Endothelial cell of umbilical vein (primary cell): ENCODE measurements at regions not wholly inside any gene's neighbourhood (a gene's known extent, or its start where the extent isn't known, plus 50 kb on each side); places are given as distances from the start of the nearest gene placed in this dataset.

Experiments
- BruUV-seq: library from RNA; stranded (reverse); fragments of 400-500 nt; replicated peaks from 2 replicates; lab custom pipeline; 2021; lab: Mats Ljungman, UMichigan
- CTCF ChIA-PET: fragments of 300-600, 350-600 bp; sonication (Branson Sonifier 250); formaldehyde crosslinking; loops from one replicate; lab custom pipeline; 2021; ENCODE audit warnings: antibody characterized with exemption, inconsistent platforms; lab: Charles Lee
- POLR2A ChIA-PET: fragments of 300-600, 350-600 bp; sonication (Branson Sonifier 250); formaldehyde crosslinking; loops from one replicate; lab custom pipeline; 2021; ENCODE audit warnings: antibody characterized with exemption, inconsistent platforms; lab: Charles Lee
- DNase-seq: peaks from one replicate; pipeline ENCODE4 v3.0.0-alpha.2; 2011; ENCODE audit warnings: low read depth, low spot score
- FAIRE-seq: peaks from 2 replicates; lab custom pipeline; 2011; peaks lifted over from hg19 to GRCh38; lab: Jason Lieb, UNC
- H2AFZ ChIP-seq: 2 replicates; pipeline ENCODE4 v1.6.0; 2012; ENCODE audit warnings: low read depth, low read length, control low read depth, inconsistent platforms
- H3K27ac ChIP-seq: 2 replicates; pipeline ENCODE4 v1.5.1; 2011; ENCODE audit warnings: low read depth, mild to moderate bottlenecking, control low read depth, low read length, moderate library complexity; ENCODE audit not compliant: insufficient read depth
- H3K27me3 ChIP-seq, 2 experiments: 2 replicates each; pipeline versions ENCODE4 v1.6.0 to v1.6.1; 2011; ENCODE audit warnings: low read length in 2 of 2, mixed read lengths in 1 of 2; ENCODE audit not compliant: control insufficient read depth in 2 of 2, insufficient read depth in 2 of 2
- H3K36me3 ChIP-seq, 2 experiments: 2 replicates in 1 of 2; 3 replicates in 1 of 2; pipeline ENCODE4 v1.5.1; 2011; ENCODE audit warnings: low read length in 2 of 2, mild to moderate bottlenecking in 1 of 2, moderate library complexity in 1 of 2; ENCODE audit not compliant: control insufficient read depth in 2 of 2, insufficient read depth in 2 of 2; ENCODE audit errors: extremely low read depth in 1 of 2
- H3K4me1 ChIP-seq: 3 replicates; pipeline ENCODE4 v1.5.1; 2011; ENCODE audit warnings: mild to moderate bottlenecking, low read length; ENCODE audit not compliant: control insufficient read depth, insufficient read depth; ENCODE audit errors: extremely low read depth
- H3K4me2 ChIP-seq: 2 replicates; pipeline ENCODE4 v1.6.1; 2011; ENCODE audit warnings: low read length, control low read depth, mixed read lengths; ENCODE audit not compliant: insufficient read depth
- H3K4me3 ChIP-seq, 3 experiments: fragments of 200-600 bp in 1 of 3; sonication (generic), shearing (Covaris generic) in 1 of 3; replicated peaks in 1 of 3; 2 replicates each; pipeline ENCODE4 v1.5.1; 2011 to 2016; ENCODE audit warnings: control low read depth in 3 of 3, low read length in 3 of 3, mild to moderate bottlenecking in 2 of 3, inconsistent platforms in 1 of 3, low read depth in 1 of 3, moderate library complexity in 1 of 3; ENCODE audit not compliant: insufficient read depth in 1 of 3
- H3K79me2 ChIP-seq: 2 replicates; pipeline ENCODE4 v1.6.0; 2012; ENCODE audit warnings: low read length, inconsistent platforms; ENCODE audit not compliant: control insufficient read depth, insufficient read depth
- H3K9ac ChIP-seq: replicated peaks from 2 replicates; pipeline ENCODE3; 2011; ENCODE audit warnings: low read length, control low read depth; ENCODE audit not compliant: insufficient read depth; ENCODE audit errors: extremely low read depth
- H3K9me1 ChIP-seq: replicated peaks from 3 replicates; pipeline ENCODE4 v1.6.0; 2011; ENCODE audit warnings: mild to moderate bottlenecking, low read length; ENCODE audit not compliant: control insufficient read depth, insufficient read depth; ENCODE audit errors: extremely low read depth
- H3K9me3 ChIP-seq: replicated peaks from 2 replicates; pipeline ENCODE4 v1.5.1; 2012; ENCODE audit warnings: low read length, inconsistent platforms; ENCODE audit not compliant: control insufficient read depth, insufficient read depth
- H4K20me1 ChIP-seq: replicated peaks from 2 replicates; pipeline ENCODE3; 2011; ENCODE audit warnings: mild to moderate bottlenecking, low read length; ENCODE audit not compliant: control insufficient read depth, insufficient read depth; ENCODE audit errors: extremely low read depth
- CTCF ChIP-seq, 2 donors: IDR thresholded peaks; 1 replicate in 1 of 2; 2 replicates in 1 of 2; pipeline ENCODE4 v1.5.1; 2011; ENCODE audit warnings: low read length in 2 of 2, mild to moderate bottlenecking in 2 of 2, moderate library complexity in 2 of 2, control low read depth in 1 of 2, inconsistent platforms in 1 of 2, low read depth in 1 of 2; ENCODE audit not compliant: insufficient read depth in 1 of 2; ENCODE audit errors: extremely low read depth in 1 of 2
- EZH2 ChIP-seq: IDR thresholded peaks from 2 replicates; pipeline ENCODE4 v1.6.1; 2012; ENCODE audit warnings: borderline replicate concordance, low read depth, mild to moderate bottlenecking, moderate library complexity, low read length, inconsistent platforms; ENCODE audit not compliant: severe bottlenecking
- FOS ChIP-seq: IDR thresholded peaks from 2 replicates; pipeline ENCODE4 v1.6.1; 2011; ENCODE audit warnings: mild to moderate bottlenecking, low read length, moderate library complexity, borderline replicate concordance; ENCODE audit not compliant: insufficient read depth
- GATA2 ChIP-seq: IDR thresholded peaks from 2 replicates; pipeline ENCODE4 v1.7.0; 2011; ENCODE audit warnings: low read depth, mild to moderate bottlenecking, moderate library complexity, mixed read lengths, low read length; ENCODE audit not compliant: insufficient read length, insufficient read depth
- JUN ChIP-seq: IDR thresholded peaks from 2 replicates; pipeline ENCODE4 v1.6.1; 2011; ENCODE audit warnings: borderline replicate concordance, low read depth; ENCODE audit not compliant: insufficient read length, insufficient read depth
- MAX ChIP-seq: IDR thresholded peaks from 2 replicates; pipeline ENCODE4 v1.6.1; 2011; ENCODE audit not compliant: insufficient read depth, insufficient read length
- MYC ChIP-seq: IDR thresholded peaks from one replicate; pipeline ENCODE4 v1.6.1; 2011; ENCODE audit warnings: mild to moderate bottlenecking, low read depth, low read length
- POLR2A ChIP-seq: IDR thresholded peaks from 2 replicates; pipeline ENCODE4 v1.6.1; 2012; ENCODE audit warnings: low read depth, mild to moderate bottlenecking, control low read depth, low read length
- POLR2AphosphoS5 ChIP-seq: IDR thresholded peaks from 2 replicates; pipeline ENCODE4 v1.6.1; 2012; ENCODE audit warnings: low read depth, mild to moderate bottlenecking, control low read depth, low read length, moderate library complexity; ENCODE audit not compliant: insufficient read depth
- dilution Hi-C: fragments of 300-500 bp; cut with MboI; formaldehyde crosslinking; loops from one replicate; pipeline ENCODE4 v1.15.0; 2019; ENCODE audit warnings: low sequenced_read_pairs; ENCODE audit not compliant: extremely low pct_ligation_motif_present
- intact Hi-C: fragments of 100-400 bp; cut with micrococcal nuclease; formaldehyde crosslinking; loops from one replicate; pipeline ENCODE4 v1.10.0; 2022

- CTCF ChIA-PET = no interaction called here
- intact Hi-C loops = loop anchor here (10.0 kb wide), 1 partner anchor 295 kb away; the partner anchor contains the start of gene MN1
- Histone ChIP-seq H3K27me3 (no peaks in the 10 kb centered on the region), H3K9me1 (no peaks in the 10 kb centered on the region), H3K9ac (no peak overlapping the region), H3K4me3 (no peak overlapping the region), H3K9me3 (no peaks in the 10 kb centered on the region), H3K79me2 (no peaks in the 10 kb centered on the region), H4K20me1 (no peaks in the 10 kb centered on the region), H3K4me2 (no peak overlapping the region), H3K4me1 (peaks cover 38% of the 10 kb centered on the region), H3K36me3 (no peaks in the 10 kb centered on the region), H3K27ac (no peak overlapping the region), H2AFZ (no peak overlapping the region)
- BruUV-seq = no TSS peak
- TF ChIP-seq CTCF (IDR thresholded peaks at IDR 0.05; ENCODE audit: extremely low read depth in 1 of 2, insufficient read depth in 1 of 2, low read depth in 1 of 2, low read length in 2 of 2) (no peak), GATA2 (no peak), EZH2 (no peak), JUN (no peak), MYC (no peak), FOS (no peak), POLR2AphosphoS5 (no peak), POLR2A (no peak), MAX (no peak)
- no peak for DNase-seq
- POLR2A ChIA-PET = no interaction called here
- no peak for FAIRE-seq
- dilution Hi-C loops = no loop called here
Observed at GRCh38 chr22:27510024-27510423, 291.5 kb downstream of the MN1 start.
